HG03095 (cell line): ENCODE measurements at regions not wholly inside any gene's neighbourhood (a gene's known extent, or its start where the extent isn't known, plus 50 kb on each side); places are given as distances from the start of the nearest gene placed in this dataset.
"Not testable (repeated sequence)": the region's sequence is repeated elsewhere in the genome, so short reads cannot be mapped to it uniquely, and the experiment has no call there.

Source experiments
- ATAC-seq: cut with Tn5 transposase; IDR thresholded peaks from one replicate; pipeline ENCODE4 v1.9.1; 2021; ENCODE audit warnings: moderate library complexity; ENCODE audit not compliant: unreplicated experiment

DNA sequence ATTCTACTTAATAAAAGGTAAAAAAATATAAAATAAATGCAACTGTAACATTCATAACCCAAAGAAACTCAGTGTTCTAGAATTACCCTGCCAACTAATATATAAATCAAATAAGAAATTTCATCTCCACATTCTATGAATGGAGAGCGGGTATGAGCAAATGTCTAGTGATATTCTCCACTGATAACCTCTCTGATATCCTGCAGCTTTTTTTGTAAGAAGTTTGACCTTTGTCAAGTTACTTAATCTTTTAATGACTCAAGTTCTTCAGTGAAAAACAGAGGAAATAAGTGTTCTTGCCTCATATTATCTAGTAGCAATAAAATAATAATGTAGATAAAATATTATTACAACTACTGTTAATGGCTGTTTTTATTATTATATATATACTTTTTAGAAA, 1275.6 kb upstream of the CDH9 start:
- no peak for ATAC-seq

DNA sequence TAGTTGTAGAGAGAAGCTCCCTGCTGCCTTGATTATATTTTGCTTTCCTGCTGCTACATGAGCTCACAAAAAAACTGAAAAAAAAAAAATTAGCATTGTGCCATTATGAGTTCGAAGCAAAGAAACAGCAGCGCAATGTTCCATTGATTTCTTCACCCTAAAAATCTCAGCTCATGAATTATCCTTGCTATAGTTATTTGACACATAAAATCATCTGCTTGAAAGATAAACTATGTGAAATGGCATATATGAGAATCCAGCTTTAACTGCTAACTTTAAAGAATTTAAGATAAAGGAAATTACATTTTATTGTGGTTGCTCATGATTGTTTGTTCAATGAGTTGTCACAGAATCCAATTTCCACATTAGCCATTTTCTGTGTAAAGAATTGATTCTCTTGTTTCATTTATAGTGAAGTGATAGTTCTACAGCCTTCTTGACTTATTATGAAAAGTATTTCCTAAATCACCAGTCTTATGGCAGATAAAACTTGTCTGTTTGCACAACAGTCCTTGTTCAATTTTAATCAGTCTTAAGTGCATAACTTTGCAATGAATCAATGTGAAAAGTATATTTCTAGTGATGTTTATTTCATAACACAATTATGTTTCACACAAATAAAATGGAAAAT, 1275.0 kb upstream of the CDH9 start:
- ATAC-seq, result no peak

DNA sequence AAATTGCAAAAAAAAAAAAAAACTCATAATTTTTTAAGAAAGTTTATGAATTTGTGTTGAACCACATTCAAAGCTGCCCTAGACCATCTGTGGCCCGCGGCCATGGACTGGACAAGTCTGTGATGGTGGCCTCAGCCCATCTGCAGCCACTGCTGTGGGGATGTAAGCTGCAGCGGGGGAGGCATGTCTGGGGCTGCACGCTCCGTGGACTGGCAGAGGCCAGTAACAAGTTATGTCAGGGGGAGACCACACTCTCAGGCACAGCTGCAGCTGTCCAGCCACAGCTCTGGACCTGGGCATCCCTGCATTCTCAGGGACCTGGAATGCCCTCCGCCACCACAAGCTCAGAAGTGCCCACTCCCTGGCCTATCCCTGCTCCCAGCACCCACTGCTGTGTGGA, 1272.3 kb upstream of the CDH9 start:
- ATAC-seq, result no peak

DNA sequence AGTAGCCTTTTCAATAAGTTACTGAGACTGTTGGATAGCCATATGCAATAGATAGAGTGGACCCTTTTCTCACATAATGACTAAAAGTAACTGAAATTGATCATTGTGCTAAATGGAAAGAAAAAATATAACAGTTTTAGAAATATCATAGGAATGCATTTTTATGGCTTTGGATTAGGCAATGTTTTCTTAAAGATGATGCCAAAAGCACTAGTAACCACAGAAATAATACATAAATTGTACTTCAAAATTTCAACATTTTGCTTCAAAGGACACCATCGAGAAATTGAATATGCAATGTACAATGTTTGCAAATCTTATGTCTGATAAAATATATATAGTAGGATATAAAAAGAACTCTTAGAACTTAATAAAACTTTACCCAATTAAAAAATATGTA, 1267.5 kb upstream of the CDH9 start:
- no peak for ATAC-seq

DNA sequence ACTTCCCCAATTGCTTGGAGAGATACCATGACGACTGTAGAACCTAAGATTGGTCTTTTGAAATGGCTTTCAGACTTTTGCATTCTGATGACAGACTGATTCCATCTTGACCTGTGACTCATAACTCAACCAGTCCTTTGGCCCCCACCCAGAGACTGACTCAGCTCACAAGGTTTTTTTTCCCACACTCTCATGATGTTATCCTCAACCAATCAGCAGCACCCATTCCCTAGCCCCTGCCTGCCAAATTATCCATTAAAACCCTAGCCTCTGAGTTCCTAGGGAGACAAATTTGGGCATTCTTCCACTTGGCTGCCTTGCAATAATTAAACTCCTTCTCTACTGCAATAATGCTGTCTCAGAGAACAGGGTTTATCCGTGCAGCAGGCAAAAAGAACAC, 1263.3 kb upstream of the CDH9 start:
- no peak for ATAC-seq

DNA sequence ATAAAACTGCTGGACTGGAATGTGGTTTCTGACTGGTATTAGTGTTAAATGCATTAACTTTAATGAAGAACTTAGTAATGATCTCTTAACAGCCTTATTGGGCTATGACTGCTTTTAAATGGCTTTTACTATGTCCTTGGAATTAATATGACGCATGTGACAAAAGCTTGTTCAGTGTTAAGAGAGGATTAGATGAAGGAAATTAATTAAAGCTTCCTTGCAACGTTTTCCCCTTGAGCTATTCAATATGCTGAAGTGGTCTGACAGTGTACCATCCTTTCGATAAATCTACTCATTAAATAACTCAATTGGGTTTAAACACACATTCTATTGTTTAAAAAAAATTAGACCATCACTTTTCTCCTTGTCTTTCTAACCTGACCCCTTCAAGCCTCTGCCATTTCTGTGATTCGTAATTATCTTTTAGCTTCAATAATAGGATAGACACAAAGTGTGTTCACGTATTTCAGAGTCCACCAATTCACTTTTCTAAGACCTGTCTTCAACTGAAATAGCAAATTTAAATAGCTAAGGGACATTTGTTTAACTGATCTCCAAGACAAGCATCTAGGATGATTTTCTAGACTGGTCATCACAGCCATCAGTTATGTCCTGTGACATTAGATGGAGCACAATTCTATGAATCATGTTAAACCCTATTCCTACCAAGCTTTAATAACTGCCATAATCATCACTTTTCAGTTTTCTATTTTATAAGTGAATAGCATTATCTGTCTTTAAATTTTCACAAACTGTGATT, 1258.0 kb upstream of the CDH9 start:
- ATAC-seq, result no peak

DNA sequence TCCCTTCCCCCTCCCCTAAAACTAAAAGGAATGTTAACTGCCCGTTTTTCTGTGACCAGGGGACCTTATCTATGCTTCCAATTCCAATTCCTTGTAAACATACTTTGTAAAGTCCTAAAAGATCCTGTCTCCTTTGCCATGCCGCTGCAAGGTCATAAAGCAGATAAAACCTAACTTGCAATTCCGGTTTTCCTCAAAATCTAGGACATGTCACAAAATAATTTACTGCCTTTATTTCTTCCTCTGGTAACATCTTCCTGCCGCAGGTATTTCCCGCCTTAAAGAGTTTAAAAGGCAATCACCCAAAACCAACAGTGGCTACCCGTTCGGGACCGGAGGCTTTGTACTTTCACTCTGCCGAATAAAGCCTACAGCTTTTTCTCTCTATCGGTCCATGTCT, 1248.6 kb upstream of the CDH9 start:
- not testable (repeated sequence) for ATAC-seq

DNA sequence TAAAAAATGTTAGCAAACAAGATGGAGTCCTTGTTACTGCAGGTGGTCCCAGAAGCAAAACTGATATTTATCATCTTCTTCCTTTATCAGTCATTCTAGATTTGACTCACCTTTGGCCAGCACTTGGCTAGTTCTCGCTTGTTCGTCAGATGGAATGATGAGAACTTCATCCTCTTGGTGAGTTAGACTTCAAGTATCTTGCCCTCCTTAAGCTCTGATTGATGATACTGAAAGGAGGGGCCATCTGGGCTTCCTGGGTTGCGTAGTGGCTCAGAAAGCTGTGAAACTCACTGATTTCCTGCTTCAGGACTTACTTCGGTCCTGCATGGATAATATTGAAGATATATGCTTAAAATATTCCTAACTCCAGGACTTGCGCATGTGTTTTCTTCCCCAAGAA, 1248.2 kb upstream of the CDH9 start:
- no peak for ATAC-seq

DNA sequence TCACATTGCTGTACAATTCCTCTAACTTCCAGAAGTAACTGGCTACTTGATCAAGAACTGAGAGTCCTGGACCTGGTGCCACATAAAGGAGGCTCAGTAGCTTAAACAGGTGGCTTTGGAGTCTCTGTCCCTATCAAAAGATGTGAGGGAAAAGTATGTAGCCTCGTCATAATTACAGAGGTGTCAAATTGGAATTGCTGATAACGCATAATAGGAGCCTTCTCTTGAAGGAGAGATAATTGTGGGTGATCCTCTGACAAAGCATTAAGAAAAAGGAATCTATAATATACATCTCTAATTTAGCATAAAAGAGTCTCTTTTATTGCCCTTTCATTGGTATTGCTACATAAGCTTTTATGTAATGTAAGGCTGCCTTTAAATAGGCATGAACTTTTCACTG, 1246.4 kb upstream of the CDH9 start:
- no peak for ATAC-seq

DNA sequence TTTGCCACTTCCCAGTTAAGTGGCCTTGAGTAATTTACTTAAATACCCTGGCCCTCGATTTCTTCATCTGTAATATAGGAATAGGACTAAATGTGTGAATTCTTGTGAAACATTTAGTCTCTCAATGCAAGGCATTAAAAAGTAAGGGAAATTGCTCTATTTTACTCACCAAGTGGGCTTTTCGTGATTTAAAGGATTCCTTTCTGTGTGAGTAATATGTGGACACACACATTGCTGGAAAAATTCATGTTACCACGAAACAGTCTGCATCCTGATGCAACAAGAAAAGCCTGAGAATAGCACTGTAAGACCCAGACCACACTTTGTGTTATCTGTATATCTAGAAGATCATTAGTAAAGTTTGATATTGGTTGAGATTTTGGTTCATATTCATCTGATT, 1243.0 kb upstream of the CDH9 start:
- no peak for ATAC-seq

DNA sequence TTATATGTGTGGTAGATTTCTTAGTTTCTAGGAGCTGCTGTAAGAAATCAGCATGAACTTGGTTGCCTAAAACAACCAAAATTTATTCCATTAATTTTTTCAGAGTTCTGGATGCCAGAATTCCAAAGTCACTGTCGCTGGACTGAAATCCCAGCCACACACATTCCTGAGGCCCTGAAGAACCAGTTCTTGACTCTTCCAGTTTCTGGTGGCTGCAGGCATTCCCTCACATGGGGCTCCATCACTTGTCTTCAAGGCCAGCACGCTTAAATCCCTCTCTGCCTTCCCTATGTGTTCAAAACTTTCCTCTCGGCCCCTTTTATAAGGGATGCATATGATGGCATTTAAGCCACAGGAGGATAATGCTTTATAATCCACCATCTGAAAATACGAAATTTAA, 1237.5 kb upstream of the CDH9 start:
- ATAC-seq, result no peak

DNA sequence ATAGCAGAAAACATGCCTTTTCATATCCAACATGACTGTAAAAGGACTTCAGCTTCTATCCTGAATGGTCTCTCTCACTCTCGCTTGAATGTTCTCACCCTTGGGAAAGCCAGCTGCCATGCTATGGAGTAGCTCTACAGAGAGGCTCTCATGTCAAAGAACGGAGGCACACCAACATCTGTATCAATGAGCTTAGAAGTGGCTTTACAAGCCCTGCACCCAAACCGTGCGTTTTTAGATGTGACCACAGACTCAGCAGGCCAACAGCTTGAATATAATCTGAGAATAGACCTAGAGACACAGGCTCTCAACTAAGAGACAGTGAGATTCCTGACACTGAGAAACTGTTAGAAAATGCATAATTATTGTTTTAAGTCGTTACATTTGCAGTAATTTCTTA, 1231.6 kb upstream of the CDH9 start:
- ATAC-seq, result no peak

DNA sequence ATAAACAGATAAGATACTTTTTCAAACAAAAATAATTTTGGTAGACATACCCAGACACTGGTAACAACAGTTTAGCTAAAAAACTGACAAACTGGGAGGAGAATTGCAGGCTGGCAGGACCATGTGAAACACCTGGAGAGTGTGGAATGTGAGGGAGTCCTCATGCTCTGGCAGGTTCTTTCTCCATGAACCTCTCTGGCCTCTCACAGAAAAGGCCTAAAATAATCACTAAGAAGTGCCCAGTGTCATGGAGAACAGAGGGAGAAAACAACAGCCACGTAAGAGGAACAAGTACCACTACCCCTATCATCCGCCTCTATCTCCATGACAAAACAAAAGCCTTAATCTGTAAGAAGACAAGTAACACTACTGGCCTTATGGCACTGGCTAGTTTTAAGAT, 1227.5 kb upstream of the CDH9 start:
- ATAC-seq, result no peak

DNA sequence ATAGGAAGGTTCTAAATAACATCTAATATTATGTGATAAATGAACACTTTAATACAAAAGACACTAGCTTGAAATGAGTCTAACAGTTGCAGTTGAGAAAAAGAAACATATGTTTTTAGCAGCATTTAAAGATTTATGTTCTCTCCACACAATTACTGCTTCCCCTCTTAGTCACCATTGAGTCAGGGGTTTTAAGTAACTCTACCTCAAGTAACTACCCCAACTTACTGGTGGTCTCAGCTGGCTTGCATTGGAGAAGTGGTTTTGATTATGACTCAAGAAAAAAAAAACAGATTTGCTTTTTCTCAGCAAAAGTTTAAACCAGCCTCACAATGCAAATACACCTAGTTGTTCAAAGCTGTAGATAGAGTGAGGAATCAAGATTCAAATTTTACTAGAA, 1216.5 kb upstream of the CDH9 start:
- ATAC-seq, result no peak

DNA sequence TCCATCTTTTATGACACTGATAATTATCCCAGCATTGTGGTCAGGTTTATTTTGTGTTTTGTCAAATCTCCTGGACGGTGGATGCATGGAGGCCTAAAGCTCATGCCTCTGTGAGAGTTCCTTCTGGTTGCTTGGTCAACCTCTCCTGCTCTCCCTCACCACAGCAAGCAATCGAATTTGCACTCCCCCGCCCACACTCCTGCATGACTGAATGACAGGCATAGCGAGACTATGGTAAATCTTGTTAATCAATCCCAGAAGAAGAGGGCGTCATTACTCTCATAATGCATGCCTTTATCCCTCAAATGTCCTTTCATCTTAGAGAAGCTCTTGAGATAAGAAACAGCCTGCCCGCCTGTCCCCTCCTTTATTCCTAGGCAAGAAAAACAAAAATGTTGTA, 1215.0 kb upstream of the CDH9 start:
- no peak for ATAC-seq

DNA sequence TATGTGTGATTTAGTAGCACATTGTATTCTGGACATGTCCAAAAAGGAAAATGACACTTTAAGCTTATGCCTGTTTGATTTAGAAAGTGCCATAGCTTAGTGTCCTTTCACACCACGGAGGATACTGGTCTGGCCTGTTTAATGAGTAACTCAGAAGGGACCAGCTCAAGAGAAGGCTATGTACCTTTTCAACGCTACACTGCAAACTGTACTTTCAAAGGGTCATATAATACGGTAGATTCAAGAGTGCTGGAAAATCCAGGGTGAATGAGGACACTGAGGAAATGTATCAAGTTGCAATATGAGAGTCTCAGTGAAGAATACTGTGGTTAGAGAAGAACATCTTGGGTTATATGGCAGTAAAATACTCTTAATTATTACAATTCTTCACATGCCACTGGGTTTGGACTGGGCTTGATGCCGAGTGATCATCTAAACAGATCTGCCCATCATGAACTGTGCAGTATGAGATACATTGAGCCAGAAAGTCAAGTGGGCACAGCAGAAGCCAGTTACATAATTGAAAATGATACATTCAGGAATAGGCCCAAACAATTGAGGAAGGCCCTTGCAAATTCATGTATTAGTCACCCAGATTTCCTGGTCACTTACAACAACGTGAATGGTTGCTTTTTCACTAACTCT, 1211.5 kb upstream of the CDH9 start:
- no peak for ATAC-seq

DNA sequence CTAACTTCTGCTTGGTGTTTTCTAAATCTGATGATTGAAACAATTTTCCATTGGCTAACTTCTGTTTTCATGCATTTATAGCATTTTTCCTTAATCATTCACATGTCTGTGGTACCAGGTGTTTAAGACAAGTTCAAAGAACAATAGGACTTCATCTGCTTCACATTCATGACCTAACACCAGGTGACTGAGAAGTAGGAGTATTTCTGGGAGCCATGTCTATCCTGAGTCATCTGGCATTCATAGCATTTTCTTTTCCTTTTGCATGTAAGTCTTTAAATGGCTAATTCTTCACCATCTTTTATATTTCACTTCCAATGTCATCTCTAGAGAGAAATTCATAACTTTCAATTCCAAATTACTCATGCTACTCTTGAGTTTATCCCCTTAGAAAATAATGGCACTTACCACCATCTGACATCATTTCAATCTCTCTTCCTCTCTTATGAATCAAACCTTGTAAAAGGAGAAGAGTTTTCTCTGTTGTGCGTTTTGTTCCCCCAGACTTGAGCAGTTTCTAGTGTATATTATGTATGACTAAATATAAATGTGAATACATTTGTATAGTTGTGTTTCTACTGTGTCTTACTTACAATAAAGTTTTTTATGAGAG, 1196.1 kb upstream of the CDH9 start:
- no peak for ATAC-seq

DNA sequence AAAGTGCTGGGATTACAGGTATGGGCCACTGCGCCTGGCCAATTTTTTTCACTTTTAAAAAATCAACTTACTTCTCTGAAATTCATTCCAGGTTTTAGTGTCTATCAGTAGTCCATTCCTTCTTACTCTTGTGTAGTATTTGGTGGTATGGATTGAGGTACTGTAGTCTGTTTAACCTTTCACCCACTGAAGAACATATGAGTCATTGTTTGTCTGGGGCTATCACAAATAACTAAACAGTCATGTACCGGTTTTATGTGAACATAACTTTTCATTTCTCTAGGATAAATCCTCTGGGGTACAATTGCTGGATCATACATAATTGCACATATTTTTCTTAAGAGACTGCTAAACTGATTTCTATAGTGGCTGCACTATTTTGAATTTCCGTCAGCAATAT, 1188.0 kb upstream of the CDH9 start:
- no peak for ATAC-seq

DNA sequence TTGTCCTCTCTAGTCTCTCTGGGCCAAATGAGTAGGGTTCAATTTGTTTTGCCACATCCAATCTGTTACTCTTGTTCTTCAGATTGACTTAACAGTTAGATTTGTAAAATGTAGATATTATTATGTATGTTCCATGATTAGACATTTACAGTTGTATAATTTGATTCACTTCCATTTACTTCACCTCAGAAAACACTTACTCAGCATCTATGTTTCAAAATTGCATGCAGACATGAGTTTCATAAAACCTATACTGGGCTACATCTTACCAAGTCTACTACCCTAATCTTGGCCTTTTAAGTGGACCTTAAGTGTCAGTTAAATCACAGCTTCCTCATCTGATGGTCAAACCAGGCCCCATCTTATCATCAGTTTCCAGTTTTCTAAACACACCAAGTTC, 1181.2 kb upstream of the CDH9 start:
- ATAC-seq, result no peak

DNA sequence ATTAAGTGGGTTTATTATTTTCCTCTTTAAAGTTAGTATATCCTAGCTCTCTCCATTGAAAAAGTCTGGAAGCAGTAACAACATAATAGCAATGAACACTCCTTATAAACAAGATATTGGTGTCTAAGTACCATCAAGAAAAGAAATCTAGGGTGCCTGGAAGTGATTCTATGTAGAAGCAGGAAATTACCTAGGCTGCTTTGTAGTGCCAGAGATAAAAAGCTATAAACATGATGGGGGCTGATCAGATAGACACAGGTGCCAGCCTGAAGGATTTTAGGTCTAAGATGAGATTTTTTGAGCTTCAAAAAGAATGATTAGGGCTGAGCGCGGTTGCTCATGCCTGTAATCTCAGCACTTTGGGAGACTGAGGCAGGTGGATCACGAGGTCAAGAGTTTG, 1179.3 kb upstream of the CDH9 start:
- no peak for ATAC-seq

DNA sequence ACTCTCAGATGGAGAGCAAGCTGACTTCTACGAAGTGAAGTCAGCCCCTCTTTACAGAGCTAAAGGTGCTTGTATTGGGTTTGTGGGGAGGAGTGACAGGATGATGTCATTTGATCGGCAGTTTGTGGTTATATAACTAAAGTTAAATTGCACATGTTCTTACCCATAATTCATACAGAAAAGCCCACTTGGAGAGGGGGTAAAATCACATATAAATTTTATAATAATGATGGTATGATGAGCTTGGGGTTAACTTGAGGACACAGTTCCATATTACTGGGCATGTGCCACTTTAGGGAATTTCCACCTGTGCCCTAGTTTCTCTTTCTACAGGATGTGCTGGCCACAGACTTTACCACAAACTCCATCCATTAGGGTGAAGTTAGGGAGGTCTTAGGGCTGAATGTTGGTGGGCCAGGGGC, 1178.6 kb upstream of the CDH9 start:
- ATAC-seq, result no peak

DNA sequence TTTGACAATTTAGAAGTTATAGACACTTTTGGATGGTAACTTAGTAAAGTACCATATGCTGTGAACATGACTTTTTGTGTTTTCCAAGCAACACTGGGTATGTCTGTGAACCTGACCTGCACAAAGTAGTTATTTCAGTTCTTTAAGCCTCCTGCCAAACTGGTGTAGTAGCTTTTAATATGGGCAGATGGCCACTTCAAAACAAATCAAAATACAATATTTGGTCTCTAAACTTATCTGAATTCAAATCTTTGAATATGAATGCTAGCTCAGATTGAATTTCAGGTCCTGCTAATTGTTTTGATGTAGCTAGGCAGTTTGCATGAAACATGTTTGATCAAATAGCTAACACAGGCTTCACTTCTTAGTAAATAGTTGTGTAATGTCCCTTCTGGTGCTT, 1176.7 kb upstream of the CDH9 start:
- no peak for ATAC-seq
